LNCaP clone FGC (cell line): ENCODE measurements at regions not wholly inside any gene's neighbourhood (a gene's known extent, or its start where the extent isn't known, plus 50 kb on each side); places are given as distances from the start of the nearest gene placed in this dataset.

Experiments used
- DNase-seq: peaks from one replicate; pipeline ENCODE4 v3.0.0-alpha.2; 2011; ENCODE audit warnings: low read depth
- H3K4me3 ChIP-seq: 2 replicates; pipeline ENCODE4 v1.5.1; 2011; ENCODE audit warnings: mild to moderate bottlenecking, low read depth, low read length, control low read depth
- TF ChIP-seq, protein P1 (sequence below): IDR thresholded peaks from 2 replicates; pipeline ENCODE4 v1.5.1; 2012; ENCODE audit warnings: mild to moderate bottlenecking; ENCODE audit not compliant: control insufficient read depth, insufficient read depth; ENCODE audit errors: extremely low read depth

DNA sequence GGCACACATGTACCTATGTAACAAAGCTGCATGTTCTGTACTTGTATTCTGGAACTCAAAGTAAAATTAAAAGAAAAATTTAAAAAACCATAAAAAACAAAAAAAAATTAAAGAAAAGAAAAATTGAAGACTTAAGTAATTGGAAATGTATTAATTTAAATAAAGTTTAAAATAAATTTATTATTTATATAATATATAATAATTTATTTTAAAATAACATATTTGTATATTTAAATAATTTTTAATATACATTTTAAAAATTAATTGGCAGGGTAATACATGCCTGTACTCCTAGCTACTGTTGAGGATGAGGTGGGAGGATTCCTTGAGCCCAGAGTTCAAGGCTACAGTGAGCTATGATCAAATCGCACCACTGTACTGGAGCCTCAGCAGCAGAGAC lies 1830.6 kb upstream of the CELF4 start:
- no peak overlapping the region for H3K4me3 ChIP-seq
- TF ChIP-seq, protein P1, sequence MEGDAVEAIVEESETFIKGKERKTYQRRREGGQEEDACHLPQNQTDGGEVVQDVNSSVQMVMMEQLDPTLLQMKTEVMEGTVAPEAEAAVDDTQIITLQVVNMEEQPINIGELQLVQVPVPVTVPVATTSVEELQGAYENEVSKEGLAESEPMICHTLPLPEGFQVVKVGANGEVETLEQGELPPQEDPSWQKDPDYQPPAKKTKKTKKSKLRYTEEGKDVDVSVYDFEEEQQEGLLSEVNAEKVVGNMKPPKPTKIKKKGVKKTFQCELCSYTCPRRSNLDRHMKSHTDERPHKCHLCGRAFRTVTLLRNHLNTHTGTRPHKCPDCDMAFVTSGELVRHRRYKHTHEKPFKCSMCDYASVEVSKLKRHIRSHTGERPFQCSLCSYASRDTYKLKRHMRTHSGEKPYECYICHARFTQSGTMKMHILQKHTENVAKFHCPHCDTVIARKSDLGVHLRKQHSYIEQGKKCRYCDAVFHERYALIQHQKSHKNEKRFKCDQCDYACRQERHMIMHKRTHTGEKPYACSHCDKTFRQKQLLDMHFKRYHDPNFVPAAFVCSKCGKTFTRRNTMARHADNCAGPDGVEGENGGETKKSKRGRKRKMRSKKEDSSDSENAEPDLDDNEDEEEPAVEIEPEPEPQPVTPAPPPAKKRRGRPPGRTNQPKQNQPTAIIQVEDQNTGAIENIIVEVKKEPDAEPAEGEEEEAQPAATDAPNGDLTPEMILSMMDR = no peak

DNA sequence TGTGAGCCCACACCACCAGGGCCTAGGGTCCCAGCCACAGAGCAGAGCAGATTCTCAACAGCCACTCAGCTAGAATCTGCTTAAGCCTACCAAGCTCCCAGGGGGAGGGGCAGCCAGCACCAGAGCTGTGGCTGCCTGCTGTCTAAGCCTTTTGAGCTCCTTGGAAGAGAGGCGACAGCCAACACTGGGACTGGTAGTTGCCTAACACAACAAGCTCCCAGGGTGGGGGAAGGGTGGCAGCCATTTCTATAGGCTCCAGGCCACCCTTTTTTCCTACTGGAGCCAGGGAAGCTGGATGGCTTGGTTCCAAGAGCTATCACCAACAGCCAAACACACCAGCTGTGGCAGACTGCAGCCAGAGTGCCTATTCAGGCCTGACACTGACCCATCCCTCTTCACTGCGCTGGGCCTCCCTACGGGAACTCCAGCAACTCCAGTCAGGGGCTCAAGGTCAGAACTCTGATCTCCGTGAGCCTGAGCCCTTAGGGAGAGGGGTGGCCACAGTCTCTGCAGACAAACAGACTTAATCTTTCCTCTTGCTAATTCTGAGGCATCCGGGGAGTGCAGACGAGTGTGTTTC lies 1824.3 kb upstream of the CELF4 start:
- no peak overlapping the region for H3K4me3 ChIP-seq
- no peak for DNase-seq
- TF ChIP-seq, protein P1 = no peak

More for the DNA sequence above, 1830.6 kb upstream of the CELF4 start:
- DNase-seq = no peak

DNA sequence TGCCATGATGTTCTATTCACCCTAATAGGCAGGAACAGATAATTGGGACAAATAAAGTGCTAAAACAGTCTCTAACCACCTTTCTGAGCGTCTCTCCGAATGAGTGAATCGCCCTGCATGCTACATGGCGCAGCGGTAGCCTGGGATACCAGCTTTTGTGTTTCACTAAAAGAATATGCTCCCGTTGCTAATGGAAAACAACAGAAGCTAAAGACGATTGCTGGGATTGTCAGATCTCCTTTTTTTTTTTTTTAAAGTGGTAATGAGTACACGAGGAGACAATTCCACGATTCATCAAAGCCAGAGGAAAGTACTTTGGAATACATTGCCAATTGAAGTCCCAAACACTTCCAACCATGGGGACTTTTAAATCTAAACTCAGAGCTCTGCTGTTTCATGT lies 1815.3 kb upstream of the CELF4 start:
- DNase-seq = no peak
- TF ChIP-seq, protein P1 = no peak
- no peak overlapping the region for H3K4me3 ChIP-seq

DNA sequence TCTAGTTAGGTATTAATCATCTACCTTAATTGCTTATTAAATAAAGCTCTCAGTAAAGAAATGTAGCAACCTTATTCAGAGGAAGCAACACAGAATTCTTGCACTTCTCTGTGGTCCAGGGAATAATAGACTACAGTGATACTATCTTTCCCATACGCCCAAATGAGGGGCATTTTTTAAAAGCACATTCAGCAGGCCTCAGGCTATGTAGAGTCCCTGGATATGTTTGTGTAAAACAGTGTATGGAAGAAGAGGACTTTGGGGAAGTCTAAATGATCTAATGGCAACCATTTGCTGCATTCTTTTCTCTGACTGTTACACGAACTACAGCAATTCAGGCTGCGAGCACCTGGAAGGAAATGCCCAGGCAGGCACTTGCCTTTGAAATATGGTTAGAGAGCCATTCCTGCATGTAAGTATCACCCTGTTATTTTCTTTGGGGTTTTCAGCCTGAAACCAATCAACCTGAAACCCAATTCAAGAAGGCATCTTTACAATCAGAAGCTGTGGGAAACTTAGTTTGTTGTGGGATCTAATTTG lies 1814.7 kb upstream of the CELF4 start:
- TF ChIP-seq, protein P1 = no peak
- DNase-seq = no peak
- H3K4me3 ChIP-seq = no peak overlapping the region

DNA sequence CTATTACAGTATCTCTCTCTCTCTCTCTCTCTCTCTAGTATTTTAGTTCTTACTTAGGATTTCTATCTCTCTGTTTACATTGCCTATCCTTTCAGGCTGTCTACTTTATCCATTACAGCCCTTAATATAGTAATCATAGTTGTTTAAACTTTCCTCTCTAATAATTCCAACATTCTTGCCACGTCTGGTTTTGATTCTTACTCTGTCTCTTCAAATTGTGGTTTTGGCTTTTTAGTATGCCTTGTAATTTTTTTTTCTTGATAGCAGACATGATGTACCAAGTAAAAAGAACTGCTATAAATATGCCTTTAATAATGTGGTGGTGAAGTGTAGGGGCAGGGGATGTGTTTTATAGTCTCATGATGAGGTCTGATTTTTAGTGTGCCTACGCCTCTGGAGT lies 1809.5 kb upstream of the CELF4 start:
- DNase-seq = no peak
- H3K4me3 ChIP-seq = no peak overlapping the region
- TF ChIP-seq, protein P1 = no peak

DNA sequence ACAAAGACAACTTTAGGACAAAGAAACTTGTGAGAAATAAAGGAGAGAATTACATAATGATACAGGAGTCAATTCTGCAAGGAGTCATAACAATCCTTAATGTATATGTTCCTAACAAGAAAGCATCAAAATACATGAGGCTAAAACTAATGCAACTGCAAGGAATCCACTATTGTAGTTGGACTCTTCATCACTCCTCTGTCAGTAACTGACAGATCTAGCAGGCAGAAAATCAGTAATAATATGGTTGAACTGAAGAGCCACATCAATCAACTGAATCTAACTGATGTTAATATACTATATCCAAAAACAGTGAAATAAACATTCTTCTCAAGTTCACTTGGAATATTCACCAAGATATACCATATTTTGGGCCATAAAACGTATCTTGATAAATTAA lies 1806.4 kb upstream of the CELF4 start:
- no peak for DNase-seq
- no peak overlapping the region for H3K4me3 ChIP-seq
- TF ChIP-seq, protein P1 = no peak

DNA sequence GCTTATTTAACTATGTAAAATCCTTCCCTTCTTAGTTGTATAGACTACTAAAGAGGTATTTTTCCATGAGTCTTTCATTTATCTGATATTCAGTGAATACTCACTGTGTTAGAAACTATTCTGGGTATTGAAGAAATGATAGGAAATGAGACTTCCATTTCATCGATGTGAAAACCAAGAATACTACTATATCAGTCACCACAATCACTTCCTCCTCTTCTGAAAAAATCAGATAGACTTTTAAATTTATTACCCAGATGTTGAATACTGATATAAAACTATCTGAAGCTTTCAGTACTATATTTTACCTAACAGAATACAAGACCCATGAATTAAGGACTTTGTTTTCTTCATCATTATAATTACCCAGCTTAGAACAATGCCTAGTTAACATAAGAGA lies 1801.1 kb upstream of the CELF4 start:
- no peak overlapping the region for H3K4me3 ChIP-seq
- no peak for DNase-seq
- TF ChIP-seq, protein P1 = no peak
